GM12872 (cell line): ENCODE measurements at regions not wholly inside any gene's neighbourhood (a gene's known extent, or its start where the extent isn't known, plus 50 kb on each side); places are given as distances from the start of the nearest gene placed in this dataset.

Source experiments
- CTCF ChIP-seq: IDR thresholded peaks from 3 replicates; pipeline ENCODE4 v1.5.1; 2011; ENCODE audit warnings: low read depth, mild to moderate bottlenecking, low read length, moderate library complexity; ENCODE audit not compliant: insufficient read depth

DNA sequence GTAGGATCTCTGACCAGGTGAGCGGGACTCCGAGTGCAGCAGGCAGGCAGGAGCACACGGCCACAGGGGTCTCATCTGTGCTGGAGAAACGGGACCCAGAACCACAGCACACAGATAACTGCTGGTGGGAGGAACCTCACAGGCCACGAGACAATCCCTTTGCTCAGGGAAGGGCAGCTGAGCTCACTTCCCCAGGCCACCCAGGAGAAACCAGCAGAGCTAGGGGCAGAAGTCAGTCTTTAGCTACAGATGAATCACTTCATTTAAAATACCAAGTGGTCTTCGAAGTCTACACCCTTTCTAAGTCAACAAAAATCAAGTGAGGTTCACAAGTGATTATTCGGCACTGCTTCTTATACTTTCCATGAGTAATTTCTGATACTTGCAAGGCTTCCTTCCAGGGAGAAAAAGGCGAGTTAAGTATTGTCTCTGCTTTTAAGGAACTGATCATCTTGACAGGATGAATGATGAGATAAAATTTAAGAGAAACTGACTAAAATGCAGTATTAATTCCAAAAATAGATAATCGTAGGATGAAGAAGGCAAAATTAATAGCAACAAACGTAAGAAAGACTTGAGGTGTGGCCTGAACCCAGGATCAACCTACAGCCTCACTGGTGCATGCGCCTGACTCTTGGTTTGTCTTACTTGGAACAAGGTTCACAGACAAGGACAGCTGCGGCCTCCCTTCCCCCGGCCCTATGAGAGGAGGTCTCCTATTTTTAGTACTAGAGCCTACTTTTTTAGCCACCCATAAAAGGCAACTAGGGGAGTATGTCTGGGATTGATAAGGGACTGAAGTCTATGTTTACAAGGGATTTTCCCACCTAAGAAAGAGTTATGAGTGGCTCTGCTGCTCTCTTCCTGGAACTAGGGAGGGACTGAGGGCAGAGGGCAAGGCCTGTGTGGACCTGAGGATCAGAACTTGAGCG, 233.6 kb downstream of the TTLL2 start:
- TF ChIP-seq CTCF: no peak

DNA sequence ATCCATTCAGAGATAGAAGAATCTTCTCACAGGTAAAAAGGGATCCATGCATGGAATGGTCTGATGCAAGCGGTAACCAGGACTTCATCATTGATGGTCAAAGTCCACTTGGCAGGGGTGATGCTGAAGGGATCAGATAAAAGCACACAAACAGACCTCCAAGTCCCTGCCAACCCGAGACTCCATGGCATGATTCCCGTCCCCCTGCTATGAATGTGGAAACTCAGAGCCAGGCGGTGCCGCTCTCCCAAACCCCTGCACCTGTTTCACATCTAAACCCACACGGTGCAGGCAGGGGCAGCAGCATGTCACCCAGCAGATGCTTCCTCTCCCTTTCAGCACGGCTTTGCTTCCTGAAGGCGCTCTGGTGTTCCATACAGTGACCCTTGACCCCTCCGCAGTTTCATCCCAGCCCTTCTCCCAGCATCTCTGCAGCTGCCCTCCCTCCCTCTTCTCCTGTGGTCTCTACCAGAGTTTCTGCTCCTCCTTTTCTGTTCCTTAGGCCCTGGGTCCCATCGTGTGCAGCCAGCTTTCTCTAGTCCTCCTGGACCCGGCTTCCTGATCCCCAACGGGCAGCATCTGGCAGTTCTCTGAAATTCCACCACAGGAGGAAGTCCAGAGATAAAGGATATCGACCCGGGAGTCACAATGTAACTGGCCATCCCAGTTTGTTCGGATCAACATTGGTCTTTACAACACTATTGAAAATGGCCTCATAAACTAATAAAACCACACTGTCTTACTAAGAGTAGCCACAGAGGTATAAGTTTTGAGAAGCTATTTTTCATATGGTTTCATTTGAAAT, 235.0 kb downstream of the TTLL2 start:
- TF ChIP-seq CTCF: no peak

- no peak for TF ChIP-seq CTCF
These were observed 236.0 kb downstream of the TTLL2 start for GRCh38 chr6:167560673-167561569.

DNA sequence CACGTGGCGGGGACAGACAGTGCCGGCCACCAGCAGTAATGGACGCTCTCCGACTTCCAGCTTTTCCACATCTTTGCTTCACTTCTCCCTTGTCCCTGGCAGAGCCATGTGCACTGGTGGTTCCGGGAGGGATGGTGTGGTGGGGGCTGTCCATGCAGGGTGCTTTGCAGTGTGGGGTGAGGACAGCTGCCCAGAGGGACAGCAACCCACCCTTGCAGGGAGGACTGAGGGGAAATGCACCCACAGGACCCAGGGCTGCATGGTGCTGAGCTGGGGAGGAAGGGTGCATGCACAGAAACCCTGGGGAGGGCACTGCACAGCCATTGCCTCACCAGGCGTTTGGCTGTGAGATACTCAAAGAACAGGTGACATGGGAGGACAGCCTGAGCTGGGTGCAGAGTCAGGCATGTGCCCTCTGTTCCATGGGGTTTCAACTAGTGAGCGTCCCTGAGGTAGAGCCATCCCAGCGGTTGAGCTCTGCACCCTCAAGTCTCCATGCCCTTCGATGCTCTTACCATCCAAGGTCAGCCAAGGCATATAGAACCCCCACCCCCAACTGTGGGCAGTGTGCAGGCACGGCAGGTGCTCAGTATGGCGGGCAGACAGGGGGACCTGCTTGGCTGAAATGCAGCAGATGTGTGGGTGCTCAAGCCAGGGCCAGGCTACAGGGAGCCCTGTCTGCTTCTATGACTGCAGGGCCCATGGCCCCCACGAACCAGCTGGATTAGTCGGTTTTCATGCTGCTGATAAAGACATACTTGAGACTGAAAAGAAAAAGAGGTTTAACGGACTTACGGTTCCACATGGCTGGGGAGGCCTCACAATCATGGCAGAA, 239.7 kb downstream of the TTLL2 start:
- no peak for TF ChIP-seq CTCF

DNA sequence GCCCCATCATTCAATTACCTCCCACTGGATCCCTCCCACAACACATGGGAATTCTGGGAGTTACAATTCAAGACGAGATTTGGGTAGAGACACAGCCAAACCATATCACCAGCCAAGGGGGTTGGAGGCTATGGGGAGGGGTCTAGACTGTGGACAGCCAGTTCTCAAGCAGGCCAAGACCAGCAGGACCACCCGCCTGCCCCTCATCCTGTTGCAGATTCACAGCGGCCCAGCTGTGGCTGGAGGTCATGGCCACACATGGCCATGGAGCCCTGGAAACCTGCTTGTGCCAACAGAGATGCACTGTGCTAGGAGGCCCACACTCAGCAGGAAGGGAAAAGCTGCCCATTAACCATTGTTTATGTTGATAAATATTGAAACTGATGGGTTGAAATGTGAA, 240.5 kb downstream of the TTLL2 start:
- no peak for TF ChIP-seq CTCF

- no peak for TF ChIP-seq CTCF
These were observed 241.2 kb downstream of the TTLL2 start for GRCh38 chr6:167565884-167566599.
